ENCODE measurements at regions not wholly inside any gene's neighbourhood (a gene's known extent, or its start where the extent isn't known, plus 50 kb on each side); places are given as distances from the start of the nearest gene placed in this dataset.
A peak's percentile ranks its signal among the peaks of the same experiment; 100 is the strongest.

DNA sequence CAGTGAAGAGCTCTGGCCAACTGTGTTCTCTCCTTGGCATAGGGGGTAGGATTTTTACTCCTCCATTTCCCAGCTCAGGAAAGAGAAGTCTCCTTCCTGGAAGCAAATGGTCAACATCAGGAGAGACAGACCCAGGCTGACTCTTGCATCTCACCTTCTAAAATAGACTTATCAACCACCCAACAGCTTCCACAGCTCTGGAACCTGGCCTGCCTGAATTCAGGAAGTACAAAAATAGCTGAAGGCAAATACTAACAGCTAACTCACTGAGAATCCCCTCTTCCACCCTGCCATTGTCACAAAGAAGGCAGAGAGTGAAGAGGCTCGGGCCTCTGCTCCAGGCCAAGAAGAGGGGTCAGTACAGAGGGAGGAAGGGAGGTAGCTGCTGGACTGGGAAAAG, 213.6 kb downstream of the NXPE2 start (continued):
- TF ChIP-seq, protein P1, sequence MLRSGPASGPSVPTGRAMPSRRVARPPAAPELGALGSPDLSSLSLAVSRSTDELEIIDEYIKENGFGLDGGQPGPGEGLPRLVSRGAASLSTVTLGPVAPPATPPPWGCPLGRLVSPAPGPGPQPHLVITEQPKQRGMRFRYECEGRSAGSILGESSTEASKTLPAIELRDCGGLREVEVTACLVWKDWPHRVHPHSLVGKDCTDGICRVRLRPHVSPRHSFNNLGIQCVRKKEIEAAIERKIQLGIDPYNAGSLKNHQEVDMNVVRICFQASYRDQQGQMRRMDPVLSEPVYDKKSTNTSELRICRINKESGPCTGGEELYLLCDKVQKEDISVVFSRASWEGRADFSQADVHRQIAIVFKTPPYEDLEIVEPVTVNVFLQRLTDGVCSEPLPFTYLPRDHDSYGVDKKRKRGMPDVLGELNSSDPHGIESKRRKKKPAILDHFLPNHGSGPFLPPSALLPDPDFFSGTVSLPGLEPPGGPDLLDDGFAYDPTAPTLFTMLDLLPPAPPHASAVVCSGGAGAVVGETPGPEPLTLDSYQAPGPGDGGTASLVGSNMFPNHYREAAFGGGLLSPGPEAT (IDR thresholded peaks at IDR 0.05; ENCODE audit: low read depth): no peak
- TF ChIP-seq SUZ12 (IDR thresholded peaks at IDR 0.05; ENCODE audit: unreplicated experiment): no peak
- TF ChIP-seq CBFB (IDR thresholded peaks at IDR 0.05; ENCODE audit: low read depth): no peak
- TF ChIP-seq, protein P2, sequence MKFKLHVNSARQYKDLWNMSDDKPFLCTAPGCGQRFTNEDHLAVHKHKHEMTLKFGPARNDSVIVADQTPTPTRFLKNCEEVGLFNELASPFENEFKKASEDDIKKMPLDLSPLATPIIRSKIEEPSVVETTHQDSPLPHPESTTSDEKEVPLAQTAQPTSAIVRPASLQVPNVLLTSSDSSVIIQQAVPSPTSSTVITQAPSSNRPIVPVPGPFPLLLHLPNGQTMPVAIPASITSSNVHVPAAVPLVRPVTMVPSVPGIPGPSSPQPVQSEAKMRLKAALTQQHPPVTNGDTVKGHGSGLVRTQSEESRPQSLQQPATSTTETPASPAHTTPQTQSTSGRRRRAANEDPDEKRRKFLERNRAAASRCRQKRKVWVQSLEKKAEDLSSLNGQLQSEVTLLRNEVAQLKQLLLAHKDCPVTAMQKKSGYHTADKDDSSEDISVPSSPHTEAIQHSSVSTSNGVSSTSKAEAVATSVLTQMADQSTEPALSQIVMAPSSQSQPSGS (IDR thresholded peaks at IDR 0.05; ENCODE audit: low read length): no peak

DNA sequence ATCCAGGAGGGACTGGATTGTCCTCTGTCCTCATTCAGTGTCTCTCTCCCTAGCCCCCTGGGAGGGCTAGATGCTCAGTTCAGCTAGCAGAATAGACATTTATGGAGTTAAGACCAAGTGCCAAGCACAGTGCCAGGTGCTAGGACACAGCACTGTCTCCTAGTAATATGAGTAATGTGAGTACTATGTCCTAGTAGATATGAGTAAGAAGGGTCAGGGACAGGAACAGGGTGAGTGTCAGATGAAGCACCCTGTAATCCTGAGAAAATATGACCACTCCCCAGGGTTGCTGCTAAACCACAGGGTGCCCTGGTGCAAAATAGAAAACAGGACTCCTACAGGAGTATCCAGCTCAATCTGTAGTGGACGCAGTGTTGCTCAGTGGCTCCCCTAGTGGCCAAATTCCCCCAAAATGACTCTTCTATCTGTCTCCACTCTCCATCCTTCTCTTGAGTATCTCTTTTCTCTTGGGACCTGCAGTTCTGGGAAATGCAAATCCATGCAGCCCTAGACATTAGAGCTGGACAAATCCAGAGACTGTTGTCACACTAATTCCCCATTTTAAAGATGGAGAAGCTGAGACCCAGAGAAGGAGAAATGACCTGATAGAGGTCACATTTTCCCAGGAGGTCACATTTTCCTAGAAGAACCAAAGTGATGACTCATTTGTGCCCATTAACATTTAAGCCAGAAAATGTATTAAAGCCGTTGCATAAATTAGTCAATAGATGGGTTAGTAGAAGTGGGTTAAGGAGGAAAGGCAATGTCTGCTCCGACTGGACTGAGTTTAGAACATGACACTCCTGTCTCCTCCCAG, 214.3 kb downstream of the NXPE2 start:
- no peak for DNase-seq (ENCODE audit: low read depth, low spot score)
- ChIA-PET SMC1A (ENCODE audit: uncharacterized antibody, unreplicated experiment) (no interaction called here), CTCF (interaction anchor here (0.7 to 1.8 kb wide), 12 partner anchors 10 to 931 kb away, joined by 3 to 11 read pairs (median 3); no protein-coding TSS in a partner anchor), POLR2A (no interaction called here), RAD21 (ENCODE audit: unreplicated experiment) (no interaction called here)
- BruUV-seq (replicated peaks): no TSS peak
- Histone ChIP-seq H3K9ac (ENCODE audit: control insufficient read depth, insufficient read depth, low read length) (no peak overlapping the region), H4K20me1 (ENCODE audit: control insufficient read depth, insufficient read depth) (no peaks in the 10 kb centered on the region), H3K9me3 (replicated peaks; ENCODE audit: control insufficient read depth, insufficient read depth, low read length) (no peaks in the 10 kb centered on the region), H3K36me3 (ENCODE audit: control insufficient read depth in 2 of 2, insufficient read depth in 2 of 2, low read length in 1 of 2) (no peaks in the 10 kb centered on the region), H3K27ac (ENCODE audit: control insufficient read depth, insufficient read depth) (no peak overlapping the region), H3K4me1 (ENCODE audit: control insufficient read depth, insufficient read depth, low read length) (no peaks in the 10 kb centered on the region), H3K4me2 (ENCODE audit: control insufficient read depth, insufficient read depth) (no peak overlapping the region), H3K27me3 (replicated peaks in 1 of 2; ENCODE audit: control insufficient read depth in 2 of 2, insufficient read depth in 2 of 2, low read length in 1 of 2) (no peaks in the 10 kb centered on the region; a peak in 1 of 4 replicates), H3K79me2 (ENCODE audit: control insufficient read depth, insufficient read depth, low read length) (no peaks in the 10 kb centered on the region), H3K4me3 (no peak overlapping the region), H2AFZ (ENCODE audit: control insufficient read depth, low read depth, low read length) (no peak overlapping the region)
- intact Hi-C loops (cut with micrococcal nuclease; ENCODE audit: unreplicated experiment): no loop called here
- in situ Hi-C loops (cut with MboI): no loop called here
- peak; percentile 47; the same call in 2 of the 3 replicates for ATAC-seq
- no peak for TF ChIP-seq MEF2A (IDR thresholded peaks at IDR 0.05; ENCODE audit: insufficient read depth, low read depth, low read length)
- TF ChIP-seq, protein P3, sequence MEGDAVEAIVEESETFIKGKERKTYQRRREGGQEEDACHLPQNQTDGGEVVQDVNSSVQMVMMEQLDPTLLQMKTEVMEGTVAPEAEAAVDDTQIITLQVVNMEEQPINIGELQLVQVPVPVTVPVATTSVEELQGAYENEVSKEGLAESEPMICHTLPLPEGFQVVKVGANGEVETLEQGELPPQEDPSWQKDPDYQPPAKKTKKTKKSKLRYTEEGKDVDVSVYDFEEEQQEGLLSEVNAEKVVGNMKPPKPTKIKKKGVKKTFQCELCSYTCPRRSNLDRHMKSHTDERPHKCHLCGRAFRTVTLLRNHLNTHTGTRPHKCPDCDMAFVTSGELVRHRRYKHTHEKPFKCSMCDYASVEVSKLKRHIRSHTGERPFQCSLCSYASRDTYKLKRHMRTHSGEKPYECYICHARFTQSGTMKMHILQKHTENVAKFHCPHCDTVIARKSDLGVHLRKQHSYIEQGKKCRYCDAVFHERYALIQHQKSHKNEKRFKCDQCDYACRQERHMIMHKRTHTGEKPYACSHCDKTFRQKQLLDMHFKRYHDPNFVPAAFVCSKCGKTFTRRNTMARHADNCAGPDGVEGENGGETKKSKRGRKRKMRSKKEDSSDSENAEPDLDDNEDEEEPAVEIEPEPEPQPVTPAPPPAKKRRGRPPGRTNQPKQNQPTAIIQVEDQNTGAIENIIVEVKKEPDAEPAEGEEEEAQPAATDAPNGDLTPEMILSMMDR (IDR thresholded peaks at IDR 0.05 in 2 of 3, conservative IDR thresholded peaks at IDR 0.05 in 1 of 3; ENCODE audit: control insufficient read depth in 2 of 3, extremely low read depth in 1 of 3, insufficient read depth in 1 of 3, low read depth in 3 of 3, low read length in 3 of 3): peak in 2 of 3 experiments; percentile 52 to 59; a peak in 5 of 6 replicates
- no peak for TF ChIP-seq RCOR1 (conservative IDR thresholded peaks at IDR 0.05; ENCODE audit: low read depth, low read length)
- TF ChIP-seq, protein P4, sequence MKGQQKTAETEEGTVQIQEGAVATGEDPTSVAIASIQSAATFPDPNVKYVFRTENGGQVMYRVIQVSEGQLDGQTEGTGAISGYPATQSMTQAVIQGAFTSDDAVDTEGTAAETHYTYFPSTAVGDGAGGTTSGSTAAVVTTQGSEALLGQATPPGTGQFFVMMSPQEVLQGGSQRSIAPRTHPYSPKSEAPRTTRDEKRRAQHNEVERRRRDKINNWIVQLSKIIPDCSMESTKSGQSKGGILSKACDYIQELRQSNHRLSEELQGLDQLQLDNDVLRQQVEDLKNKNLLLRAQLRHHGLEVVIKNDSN (IDR thresholded peaks at IDR 0.05; ENCODE audit: borderline replicate concordance, extremely low read length, insufficient read depth, low read depth, low read length): no peak
- TF ChIP-seq PAX5 (IDR thresholded peaks at IDR 0.05; ENCODE audit: borderline replicate concordance, low read depth, low read length): no peak
- 11% methylated on average over 3 of the region's 3 CpGs for WGBS (ENCODE audit: insufficient coverage, insufficient replicate concordance, low lambda C conversion rate, missing lambda C conversion rate)
- FAIRE-seq: no peak

Data from GM12878 (cell line).